Karpas-422 (cell line): ENCODE measurements at regions not wholly inside any gene's neighbourhood (a gene's known extent, or its start where the extent isn't known, plus 50 kb on each side); places are given as distances from the start of the nearest gene placed in this dataset.

Experiments used
- DNase-seq: peaks from one replicate; pipeline ENCODE4 v3.0.0-alpha.2; 2015
- H2AFZ ChIP-seq: fragments of 200-600 bp; sonication (generic); 2 replicates; pipeline ENCODE4 v1.6.1; 2014; ENCODE audit warnings: antibody characterized with exemption, low read length, mixed read lengths
- H3K27ac ChIP-seq: fragments of 200-600 bp; sonication (generic); 2 replicates; pipeline ENCODE4 v1.5.1; 2014; ENCODE audit warnings: mild to moderate bottlenecking, low read length, moderate library complexity
- H3K27me3 ChIP-seq: fragments of 200-600 bp; sonication (generic); 2 replicates; pipeline ENCODE4 v1.6.1; 2014; ENCODE audit warnings: low read length, mixed read lengths
- H3K36me3 ChIP-seq: fragments of 200-600 bp; sonication (generic); 2 replicates; pipeline ENCODE4 v1.6.1; 2014; ENCODE audit warnings: low read length, mixed read lengths; ENCODE audit not compliant: insufficient read depth
- H3K4me1 ChIP-seq: fragments of 200-600 bp; sonication (generic); 2 replicates; pipeline ENCODE4 v1.6.1; 2014; ENCODE audit warnings: mild to moderate bottlenecking, low read length, mixed read lengths
- H3K4me2 ChIP-seq: fragments of 200-600 bp; sonication (generic); 2 replicates; pipeline ENCODE4 v1.6.1; 2014; ENCODE audit warnings: low read length, low read depth, mild to moderate bottlenecking; ENCODE audit not compliant: poor library complexity, severe bottlenecking
- H3K4me3 ChIP-seq: fragments of 200-600 bp; sonication (generic); 2 replicates; pipeline ENCODE4 v1.5.1; 2014; ENCODE audit warnings: mild to moderate bottlenecking, antibody characterized with exemption, low read length, mixed read lengths
- H3K79me2 ChIP-seq: fragments of 200-600 bp; sonication (generic); 2 replicates; pipeline ENCODE4 v1.6.1; 2014; ENCODE audit warnings: mild to moderate bottlenecking, low read length, mixed read lengths
- H3K9ac ChIP-seq: fragments of 200-600 bp; sonication (generic); 2 replicates; pipeline ENCODE4 v1.6.0; 2014; ENCODE audit warnings: low read length
- H3K9me2 ChIP-seq: fragments of 200-600 bp; sonication (generic), shearing (Covaris generic); replicated peaks from 2 replicates; pipeline ENCODE4 v1.6.0; 2014; ENCODE audit warnings: mild to moderate bottlenecking, low read length, moderate library complexity; ENCODE audit not compliant: insufficient read depth
- H3K9me3 ChIP-seq: fragments of 300-700, 200-600 bp; sonication (generic); 2 replicates; pipeline ENCODE4 v1.6.1; 2014; ENCODE audit warnings: low read length, mixed read lengths
- H4K20me1 ChIP-seq: fragments of 200-600 bp; sonication (generic); 2 replicates; pipeline ENCODE4 v1.6.1; 2014; ENCODE audit warnings: mild to moderate bottlenecking, antibody characterized with exemption, low read length, low read depth; ENCODE audit not compliant: insufficient read depth

GRCh38 chr13:99751517-99752199, 219.9 kb downstream of the ZIC5 start:
- H3K9me3 ChIP-seq = no peaks in the 10 kb centered on the region
- H3K4me3 ChIP-seq = no peak overlapping the region
- H3K79me2 ChIP-seq = no peaks in the 10 kb centered on the region
- H3K27me3 ChIP-seq = no peaks in the 10 kb centered on the region
- H3K9me2 ChIP-seq = no peaks in the 10 kb centered on the region
- H3K36me3 ChIP-seq = no peaks in the 10 kb centered on the region
- H3K4me1 ChIP-seq = peaks cover 39% of the 10 kb centered on the region
- DNase-seq = no peak
- no peak overlapping the region for H2AFZ ChIP-seq
- no peak overlapping the region for H3K27ac ChIP-seq
- no peaks in the 10 kb centered on the region for H4K20me1 ChIP-seq
- H3K4me2 ChIP-seq = no peak overlapping the region
- H3K9ac ChIP-seq = no peak overlapping the region

- Histone ChIP-seq H3K9me2 (no peaks in the 10 kb centered on the region), H4K20me1 (no peaks in the 10 kb centered on the region), H2AFZ (no peak overlapping the region), H3K4me2 (no peak overlapping the region), H3K27me3 (no peaks in the 10 kb centered on the region), H3K9me3 (no peaks in the 10 kb centered on the region), H3K36me3 (no peaks in the 10 kb centered on the region), H3K27ac (no peak overlapping the region), H3K4me1 (peaks cover 39% of the 10 kb centered on the region), H3K4me3 (no peak overlapping the region), H3K9ac (no peak overlapping the region), H3K79me2 (no peaks in the 10 kb centered on the region)
- DNase-seq = no peak
Observed at GRCh38 chr13:99750951-99751350, 220.6 kb downstream of the ZIC5 start.

- Histone ChIP-seq H3K79me2 (no peaks in the 10 kb centered on the region), H3K9me2 (no peaks in the 10 kb centered on the region), H3K9me3 (no peaks in the 10 kb centered on the region), H3K4me3 (no peak overlapping the region), H3K4me2 (no peak overlapping the region), H2AFZ (no peak overlapping the region), H3K27ac (no peak overlapping the region), H3K4me1 (peaks cover 33% of the 10 kb centered on the region), H3K9ac (no peak overlapping the region), H3K27me3 (no peaks in the 10 kb centered on the region), H3K36me3 (no peaks in the 10 kb centered on the region), H4K20me1 (no peaks in the 10 kb centered on the region)
- no peak for DNase-seq
Observed at GRCh38 chr13:99749271-99750019, 222.1 kb downstream of the ZIC5 start.

- no peak overlapping the region for H3K27ac ChIP-seq
- H3K9ac ChIP-seq = no peak overlapping the region
- H3K36me3 ChIP-seq = no peaks in the 10 kb centered on the region
- DNase-seq = no peak
- H3K9me2 ChIP-seq = no peaks in the 10 kb centered on the region
- H3K4me3 ChIP-seq = no peak overlapping the region
- H3K4me2 ChIP-seq = no peak overlapping the region
- no peaks in the 10 kb centered on the region for H3K9me3 ChIP-seq
- H3K27me3 ChIP-seq = no peaks in the 10 kb centered on the region
- no peak overlapping the region for H2AFZ ChIP-seq
- H3K4me1 ChIP-seq = peaks cover 22% of the 10 kb centered on the region
- no peaks in the 10 kb centered on the region for H3K79me2 ChIP-seq
- no peaks in the 10 kb centered on the region for H4K20me1 ChIP-seq
Observed at GRCh38 chr13:99747403-99747710, 224.2 kb downstream of the ZIC5 start.

GRCh38 chr13:99746637-99747402, 224.7 kb downstream of the ZIC5 start:
- H4K20me1 ChIP-seq = no peaks in the 10 kb centered on the region
- H2AFZ ChIP-seq = no peak overlapping the region
- no peaks in the 10 kb centered on the region for H3K9me2 ChIP-seq
- H3K27ac ChIP-seq = no peak overlapping the region
- H3K27me3 ChIP-seq = no peaks in the 10 kb centered on the region
- H3K9ac ChIP-seq = no peak overlapping the region
- H3K4me1 ChIP-seq = peaks cover 16% of the 10 kb centered on the region
- H3K79me2 ChIP-seq = no peaks in the 10 kb centered on the region
- H3K4me3 ChIP-seq = no peak overlapping the region
- no peak overlapping the region for H3K4me2 ChIP-seq
- no peaks in the 10 kb centered on the region for H3K36me3 ChIP-seq
- no peaks in the 10 kb centered on the region for H3K9me3 ChIP-seq
- DNase-seq = no peak

- no peaks in the 10 kb centered on the region for H3K36me3 ChIP-seq
- no peak overlapping the region for H3K9ac ChIP-seq
- H3K27me3 ChIP-seq = no peaks in the 10 kb centered on the region
- H3K79me2 ChIP-seq = no peaks in the 10 kb centered on the region
- no peak overlapping the region for H3K4me2 ChIP-seq
- H3K4me3 ChIP-seq = no peak overlapping the region
- no peak for DNase-seq
- no peaks in the 10 kb centered on the region for H4K20me1 ChIP-seq
- H3K9me2 ChIP-seq = no peaks in the 10 kb centered on the region
- no peak overlapping the region for H2AFZ ChIP-seq
- no peaks in the 10 kb centered on the region for H3K9me3 ChIP-seq
- no peak overlapping the region for H3K27ac ChIP-seq
- peaks cover 26% of the 10 kb centered on the region for H3K4me1 ChIP-seq
Observed at GRCh38 chr13:99743094-99743493, 228.5 kb downstream of the ZIC5 start.

GRCh38 chr13:99741960-99742359, 229.6 kb downstream of the ZIC5 start:
- Histone ChIP-seq H3K27me3 (no peaks in the 10 kb centered on the region), H3K9me3 (no peaks in the 10 kb centered on the region), H3K36me3 (no peaks in the 10 kb centered on the region), H3K9ac (no peak overlapping the region), H3K79me2 (no peaks in the 10 kb centered on the region), H3K9me2 (no peaks in the 10 kb centered on the region), H3K4me3 (no peak overlapping the region), H4K20me1 (no peaks in the 10 kb centered on the region), H3K27ac (no peak overlapping the region), H3K4me1 (peaks cover 36% of the 10 kb centered on the region), H2AFZ (no peak overlapping the region), H3K4me2 (no peak overlapping the region)
- DNase-seq = no peak

- Histone ChIP-seq H2AFZ (no peak overlapping the region), H3K4me2 (no peak overlapping the region), H3K9ac (no peak overlapping the region), H3K27me3 (no peaks in the 10 kb centered on the region), H3K27ac (no peak overlapping the region), H3K4me1 (peaks cover 37% of the 10 kb centered on the region), H3K79me2 (no peaks in the 10 kb centered on the region), H3K9me2 (no peaks in the 10 kb centered on the region), H3K9me3 (no peaks in the 10 kb centered on the region), H3K4me3 (no peak overlapping the region), H3K36me3 (no peaks in the 10 kb centered on the region), H4K20me1 (no peaks in the 10 kb centered on the region)
- DNase-seq = no peak
Observed at GRCh38 chr13:99740251-99740979, 231.2 kb downstream of the ZIC5 start.
